ENCODE measurements at regions not wholly inside any gene's neighbourhood (a gene's known extent, or its start where the extent isn't known, plus 50 kb on each side); places are given as distances from the start of the nearest gene placed in this dataset.
A peak's percentile ranks its signal among the peaks of the same experiment; 100 is the strongest.

GRCh38 chr12:118748478-118749380 is 232.6 kb upstream of the SRRM4 start:
- no peak for DNase-seq (ENCODE audit: low read depth in 4 of 4, low spot score in 3 of 4)

GRCh38 chr12:118749646-118750045 is 231.7 kb upstream of the SRRM4 start:
- DNase-seq (ENCODE audit: low read depth in 4 of 4, low spot score in 3 of 4): no peak

GRCh38 chr12:118750666-118751065 is 230.7 kb upstream of the SRRM4 start:
- DNase-seq (ENCODE audit: low read depth in 4 of 4, low spot score in 3 of 4): no peak

- DNase-seq (ENCODE audit: low read depth in 4 of 4, low spot score in 3 of 4): no peak
Observed at GRCh38 chr12:118751355-118751754, 230.0 kb upstream of the SRRM4 start.

GRCh38 chr12:118760623-118761022 is 220.7 kb upstream of the SRRM4 start:
- no peak for DNase-seq (ENCODE audit: low read depth in 4 of 4, low spot score in 3 of 4)

GRCh38 chr12:118763234-118763633 is 218.1 kb upstream of the SRRM4 start:
- no peak for DNase-seq (ENCODE audit: low read depth in 4 of 4, low spot score in 3 of 4)

GRCh38 chr12:118773956-118774723 is 207.2 kb upstream of the SRRM4 start:
- peak in 1 of 4 donors; percentile 1 for DNase-seq (ENCODE audit: low read depth in 4 of 4, low spot score in 3 of 4)

- no peak for DNase-seq (ENCODE audit: low read depth in 4 of 4, low spot score in 3 of 4)
Observed at GRCh38 chr12:118777504-118777903, 203.8 kb upstream of the SRRM4 start.

GRCh38 chr12:118778077-118778476 is 203.3 kb upstream of the SRRM4 start:
- no peak for DNase-seq (ENCODE audit: low read depth in 4 of 4, low spot score in 3 of 4)

- DNase-seq (ENCODE audit: low read depth in 4 of 4, low spot score in 3 of 4): no peak
Observed at GRCh38 chr12:118780939-118781338, 200.4 kb upstream of the SRRM4 start.

- DNase-seq (ENCODE audit: low read depth in 4 of 4, low spot score in 3 of 4): no peak
Observed at GRCh38 chr12:118781692-118782091, 199.6 kb upstream of the SRRM4 start.

GRCh38 chr12:118783703-118784102 is 197.6 kb upstream of the SRRM4 start:
- DNase-seq (ENCODE audit: low read depth in 4 of 4, low spot score in 3 of 4): no peak

GRCh38 chr12:118790578-118790977 is 190.8 kb upstream of the SRRM4 start:
- DNase-seq (ENCODE audit: low read depth in 4 of 4, low spot score in 3 of 4): no peak

- DNase-seq (ENCODE audit: low read depth in 4 of 4, low spot score in 3 of 4): no peak
Observed at GRCh38 chr12:118813778-118814357, 167.5 kb upstream of the SRRM4 start.

- no peak for DNase-seq (ENCODE audit: low read depth in 4 of 4, low spot score in 3 of 4)
Observed at GRCh38 chr12:118816296-118816695, 165.0 kb upstream of the SRRM4 start.

GRCh38 chr12:118821386-118821925 is 159.9 kb upstream of the SRRM4 start:
- no peak for DNase-seq (ENCODE audit: low read depth in 4 of 4, low spot score in 3 of 4)

- DNase-seq (ENCODE audit: low read depth in 4 of 4, low spot score in 3 of 4): no peak
Observed at GRCh38 chr12:118822512-118822911, 158.8 kb upstream of the SRRM4 start.

GRCh38 chr12:118827047-118827446 is 154.3 kb upstream of the SRRM4 start:
- no peak for DNase-seq (ENCODE audit: low read depth in 4 of 4, low spot score in 3 of 4)

GRCh38 chr12:118827606-118828005 is 153.7 kb upstream of the SRRM4 start:
- DNase-seq (ENCODE audit: low read depth in 4 of 4, low spot score in 3 of 4): no peak

GRCh38 chr12:118830296-118830695 is 151.0 kb upstream of the SRRM4 start:
- no peak for DNase-seq (ENCODE audit: low read depth in 4 of 4, low spot score in 3 of 4)

- no peak for DNase-seq (ENCODE audit: low read depth in 4 of 4, low spot score in 3 of 4)
Observed at GRCh38 chr12:118835926-118836325, 145.4 kb upstream of the SRRM4 start.
